ENCODE measurements at regions not wholly inside any gene's neighbourhood (a gene's known extent, or its start where the extent isn't known, plus 50 kb on each side); places are given as distances from the start of the nearest gene placed in this dataset.
"Not testable (repeated sequence)": the region's sequence is repeated elsewhere in the genome, so short reads cannot be mapped to it uniquely, and the experiment has no call there.

GRCh38 chr3:198147993-198148392, 188.0 kb downstream of the LMLN start:
- H2BK15ac ChIP-seq (ENCODE audit: low read depth, low read length); H3K4ac ChIP-seq (ENCODE audit: low read depth, low read length); H2BK5ac ChIP-seq (ENCODE audit: low read depth, low read length, poor library complexity, severe bottlenecking); H3K18ac ChIP-seq (ENCODE audit: low read depth, low read length); intact Hi-C loops (cut with micrococcal nuclease); H4K20me1 ChIP-seq (ENCODE audit: insufficient read depth, low read length); H3K9ac ChIP-seq (ENCODE audit: low read depth, low read length); H3K4me1 ChIP-seq (ENCODE audit: control insufficient read depth, insufficient read depth, low read length); H2AK5ac ChIP-seq (ENCODE audit: low read depth, low read length); H2AFZ ChIP-seq (replicated peaks; ENCODE audit: low read length, poor library complexity); H3K9me1 ChIP-seq (ENCODE audit: insufficient read depth, low read length); H3K14ac ChIP-seq (replicated peaks; ENCODE audit: low read depth, low read length); dilution Hi-C loops (cut with HindIII; ENCODE audit: low sequenced_read_pairs, unreplicated experiment); in situ Hi-C loops (cut with MboI; ENCODE audit: low sequenced_read_pairs); H2BK20ac ChIP-seq (ENCODE audit: low read depth, low read length); H4K5ac ChIP-seq (ENCODE audit: low read depth, low read length); H2BK120ac ChIP-seq (ENCODE audit: low read depth, low read length); H3K56ac ChIP-seq (ENCODE audit: extremely low read depth, insufficient read depth, low read length); POLR2A ChIA-PET (ENCODE audit: unreplicated experiment); H3K36me3 ChIP-seq (ENCODE audit: control insufficient read depth, insufficient read depth, low read length); BruUV-seq (replicated peaks); H3K4me2 ChIP-seq (ENCODE audit: low read depth, low read length); DNase-seq; H3K9me3 ChIP-seq (ENCODE audit: control insufficient read depth, insufficient read depth, low read length); CTCF ChIA-PET; H3K27me3 ChIP-seq (ENCODE audit: control insufficient read depth, insufficient read depth, low read length); H3K4me3 ChIP-seq (ENCODE audit: insufficient read depth, low read depth, low read length); H3K27ac ChIP-seq (ENCODE audit: insufficient read depth, low read length); H3K79me1 ChIP-seq (ENCODE audit: low read depth in 1 of 2, low read length in 2 of 2); ATAC-seq (ENCODE audit: low read depth); H4K8ac ChIP-seq (ENCODE audit: low read depth in 2 of 2, low read length in 2 of 2); H2AK9ac ChIP-seq (replicated peaks; ENCODE audit: low read depth, low read length, poor library complexity); H4K91ac ChIP-seq (ENCODE audit: insufficient read depth, low read depth, low read length); H3K23ac ChIP-seq (ENCODE audit: low read depth, low read length): not testable (repeated sequence)
- WGBS, 2 experiments (ENCODE audit: extremely low coverage in 2 of 2, insufficient read length in 1 of 2) = no CpG with 5 or more reads among the region's 6 CpGs

- H3K9ac ChIP-seq (ENCODE audit: low read depth, low read length); POLR2A ChIA-PET (ENCODE audit: unreplicated experiment); H2AK5ac ChIP-seq (ENCODE audit: low read depth, low read length); H4K8ac ChIP-seq (ENCODE audit: low read depth in 2 of 2, low read length in 2 of 2); H3K9me1 ChIP-seq (ENCODE audit: insufficient read depth, low read length); dilution Hi-C loops (cut with HindIII; ENCODE audit: low sequenced_read_pairs, unreplicated experiment); H3K27ac ChIP-seq (ENCODE audit: insufficient read depth, low read length); H2BK15ac ChIP-seq (ENCODE audit: low read depth, low read length); H3K9me3 ChIP-seq (ENCODE audit: control insufficient read depth, insufficient read depth, low read length); H4K91ac ChIP-seq (ENCODE audit: insufficient read depth, low read depth, low read length); in situ Hi-C loops (cut with MboI; ENCODE audit: low sequenced_read_pairs); ATAC-seq (ENCODE audit: low read depth); BruUV-seq (replicated peaks); DNase-seq; H3K18ac ChIP-seq (ENCODE audit: low read depth, low read length); H3K4me1 ChIP-seq (ENCODE audit: control insufficient read depth, insufficient read depth, low read length); H4K5ac ChIP-seq (ENCODE audit: low read depth, low read length); H3K4ac ChIP-seq (ENCODE audit: low read depth, low read length); H4K20me1 ChIP-seq (ENCODE audit: insufficient read depth, low read length); H3K4me2 ChIP-seq (ENCODE audit: low read depth, low read length); H3K4me3 ChIP-seq (ENCODE audit: insufficient read depth, low read depth, low read length); H2AK9ac ChIP-seq (replicated peaks; ENCODE audit: low read depth, low read length, poor library complexity); H3K27me3 ChIP-seq (ENCODE audit: control insufficient read depth, insufficient read depth, low read length); H3K79me1 ChIP-seq (ENCODE audit: low read depth in 1 of 2, low read length in 2 of 2); CTCF ChIA-PET; H2AFZ ChIP-seq (replicated peaks; ENCODE audit: low read length, poor library complexity); H3K23ac ChIP-seq (ENCODE audit: low read depth, low read length); H2BK5ac ChIP-seq (ENCODE audit: low read depth, low read length, poor library complexity, severe bottlenecking); H2BK20ac ChIP-seq (ENCODE audit: low read depth, low read length); H3K36me3 ChIP-seq (ENCODE audit: control insufficient read depth, insufficient read depth, low read length); H2BK120ac ChIP-seq (ENCODE audit: low read depth, low read length); H3K56ac ChIP-seq (ENCODE audit: extremely low read depth, insufficient read depth, low read length); intact Hi-C loops (cut with micrococcal nuclease); H3K14ac ChIP-seq (replicated peaks; ENCODE audit: low read depth, low read length): not testable (repeated sequence)
- no CpG with 5 or more reads among the region's 5 CpGs for WGBS, 2 experiments (ENCODE audit: extremely low coverage in 2 of 2, insufficient read length in 1 of 2)
These were observed 189.9 kb downstream of the LMLN start for GRCh38 chr3:198149904-198150303.
